GM13977 (cell line): ENCODE measurements at regions not wholly inside any gene's neighbourhood (a gene's known extent, or its start where the extent isn't known, plus 50 kb on each side); places are given as distances from the start of the nearest gene placed in this dataset.

Experiments used
- DNase-seq: peaks from one replicate; pipeline ENCODE4 v3.0.0; 2012; ENCODE audit warnings: low spot score
- CTCF ChIP-seq: IDR thresholded peaks from 2 replicates; pipeline ENCODE4 v1.5.1; 2012; ENCODE audit warnings: mild to moderate bottlenecking, control low read depth; ENCODE audit not compliant: insufficient read depth; ENCODE audit errors: extremely low read depth, missing control alignments
- in situ Hi-C: fragments of 300-500 bp; cut with MboI; formaldehyde crosslinking; loops from one replicate; pipeline ENCODE4 v1.12.0; 2022; ENCODE audit warnings: low sequenced_read_pairs, low pct_unique_long_range_greater_than_20kb, mixed read lengths, inconsistent platforms; ENCODE audit not compliant: unreplicated experiment

GRCh38 chr3:13963137-13963886 is 83.4 kb upstream of the WNT7A start:
- DNase-seq: no peak
- no peak for TF ChIP-seq CTCF
- in situ Hi-C loops: no loop called here

GRCh38 chr3:13954741-13955483 is 75.0 kb upstream of the WNT7A start:
- no peak for DNase-seq
- in situ Hi-C loops: no loop called here
- TF ChIP-seq CTCF: no peak

- DNase-seq: no peak
- in situ Hi-C loops: no loop called here
- TF ChIP-seq CTCF: no peak
Measured at GRCh38 chr3:13954266-13954665, 74.4 kb upstream of the WNT7A start.

- no peak for TF ChIP-seq CTCF
- no peak for DNase-seq
- in situ Hi-C loops: no loop called here
Measured at GRCh38 chr3:13951184-13951583, 71.3 kb upstream of the WNT7A start.

- in situ Hi-C loops: no loop called here
- no peak for DNase-seq
- no peak for TF ChIP-seq CTCF
Measured at GRCh38 chr3:13950042-13950441, 70.2 kb upstream of the WNT7A start.

- no peak for DNase-seq
- no peak for TF ChIP-seq CTCF
- in situ Hi-C loops: no loop called here
Measured at GRCh38 chr3:13947912-13948311, 68.0 kb upstream of the WNT7A start.
